ENCODE measurements at regions not wholly inside any gene's neighbourhood (a gene's known extent, or its start where the extent isn't known, plus 50 kb on each side); places are given as distances from the start of the nearest gene placed in this dataset.

DNA sequence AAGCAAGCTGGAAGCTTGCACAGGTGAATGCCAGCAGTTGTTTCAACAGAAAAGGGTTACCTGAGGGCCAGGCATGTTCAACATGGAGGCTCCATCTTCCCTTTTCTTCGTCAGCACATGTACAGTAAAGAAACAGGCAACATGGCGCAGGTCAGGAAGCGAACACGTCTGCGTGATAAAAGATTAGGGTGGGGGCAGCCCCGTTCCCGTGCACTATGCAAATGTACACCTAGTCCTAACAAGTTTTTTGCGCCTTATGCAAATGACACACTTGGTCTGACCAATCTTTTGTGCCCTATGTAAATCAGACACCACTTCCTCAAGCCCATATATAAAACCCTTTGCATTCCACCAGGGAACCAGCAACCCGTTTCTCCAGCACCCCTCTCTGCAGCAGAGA lies 452.1 kb upstream of the PTPRD start:
- Histone ChIP-seq H3K27ac (no peak overlapping the region), H3K4me1 (replicated peaks in 1 of 2) (no peaks in the 10 kb centered on the region), H3K27me3 (no peaks in the 10 kb centered on the region), H3K9me3 (replicated peaks in 1 of 3) (peaks cover 0 to 6% (median 0%) of the 10 kb centered on the region in 3 donors), H3K4me3 (no peak overlapping the region), H3K36me3 (replicated peaks in 1 of 2) (no peaks in the 10 kb centered on the region)
- TF ChIP-seq POLR2A (IDR thresholded peaks at IDR 0.05), result no peak
- TF ChIP-seq, protein P1, sequence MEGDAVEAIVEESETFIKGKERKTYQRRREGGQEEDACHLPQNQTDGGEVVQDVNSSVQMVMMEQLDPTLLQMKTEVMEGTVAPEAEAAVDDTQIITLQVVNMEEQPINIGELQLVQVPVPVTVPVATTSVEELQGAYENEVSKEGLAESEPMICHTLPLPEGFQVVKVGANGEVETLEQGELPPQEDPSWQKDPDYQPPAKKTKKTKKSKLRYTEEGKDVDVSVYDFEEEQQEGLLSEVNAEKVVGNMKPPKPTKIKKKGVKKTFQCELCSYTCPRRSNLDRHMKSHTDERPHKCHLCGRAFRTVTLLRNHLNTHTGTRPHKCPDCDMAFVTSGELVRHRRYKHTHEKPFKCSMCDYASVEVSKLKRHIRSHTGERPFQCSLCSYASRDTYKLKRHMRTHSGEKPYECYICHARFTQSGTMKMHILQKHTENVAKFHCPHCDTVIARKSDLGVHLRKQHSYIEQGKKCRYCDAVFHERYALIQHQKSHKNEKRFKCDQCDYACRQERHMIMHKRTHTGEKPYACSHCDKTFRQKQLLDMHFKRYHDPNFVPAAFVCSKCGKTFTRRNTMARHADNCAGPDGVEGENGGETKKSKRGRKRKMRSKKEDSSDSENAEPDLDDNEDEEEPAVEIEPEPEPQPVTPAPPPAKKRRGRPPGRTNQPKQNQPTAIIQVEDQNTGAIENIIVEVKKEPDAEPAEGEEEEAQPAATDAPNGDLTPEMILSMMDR (IDR thresholded peaks at IDR 0.05), result no peak
- DNase-seq, result no peak
- 82 to 90% (median 85%) methylated on average over 9 of the region's 9 CpGs for WGBS, 4 donors
- intact Hi-C loops (cut with DNase I), result no loop called here

DNA sequence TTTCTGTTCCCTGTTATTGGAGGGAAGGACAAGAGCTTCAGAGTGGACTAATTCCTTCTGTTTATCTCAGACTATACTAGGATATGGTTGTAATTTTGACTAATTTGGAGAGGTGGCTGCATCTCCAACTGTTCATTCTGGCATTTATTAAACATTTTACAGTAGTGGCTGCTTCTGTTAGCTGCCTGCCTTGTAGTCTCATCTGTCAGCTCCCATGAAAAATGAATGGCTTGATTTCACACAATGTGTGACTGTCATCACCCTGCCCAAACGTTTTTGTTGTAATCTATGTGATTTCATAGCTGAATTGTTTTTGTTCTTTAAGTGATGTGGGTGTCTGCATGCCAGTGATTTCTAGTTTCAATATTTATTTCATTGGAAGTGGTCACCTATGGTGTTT lies 459.4 kb upstream of the PTPRD start:
- Histone ChIP-seq H3K9me3 (replicated peaks in 1 of 3) (peaks cover 0 to 6% (median 0%) of the 10 kb centered on the region in 3 donors), H3K4me1 (replicated peaks in 1 of 2) (no peaks in the 10 kb centered on the region), H3K27ac (no peak overlapping the region), H3K36me3 (replicated peaks in 1 of 2) (no peaks in the 10 kb centered on the region), H3K4me3 (no peak overlapping the region), H3K27me3 (no peaks in the 10 kb centered on the region)
- no peak for DNase-seq
- WGBS, 4 donors, result 0 to 1% (median 0%) methylated on average over 1 of the region's 1 CpG
- no peak for TF ChIP-seq POLR2A (IDR thresholded peaks at IDR 0.05)
- TF ChIP-seq, protein P1 (IDR thresholded peaks at IDR 0.05), result no peak
- intact Hi-C loops (cut with DNase I), result no loop called here

DNA sequence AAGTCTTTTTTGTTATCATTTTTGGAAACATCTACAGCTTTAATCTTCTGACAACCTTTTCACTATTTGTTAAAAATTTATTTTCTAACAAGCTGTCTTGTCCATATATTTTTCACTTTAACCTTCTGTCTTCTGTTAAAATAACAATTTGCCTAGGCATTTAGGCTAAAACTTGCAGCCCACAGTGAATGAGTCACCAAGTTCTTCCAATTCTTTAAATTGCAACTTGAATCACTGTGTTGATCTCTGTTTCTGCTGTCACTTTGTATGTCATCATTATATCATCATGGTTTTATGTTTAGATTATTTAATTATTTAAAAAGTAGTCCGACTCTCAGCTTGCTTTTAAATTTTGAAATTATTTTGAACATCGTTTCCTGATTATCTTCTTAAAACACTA lies 473.8 kb upstream of the PTPRD start:
- intact Hi-C loops (cut with DNase I), result no loop called here
- Histone ChIP-seq H3K27me3 (no peaks in the 10 kb centered on the region), H3K4me3 (no peak overlapping the region), H3K4me1 (replicated peaks in 1 of 2) (no peaks in the 10 kb centered on the region), H3K36me3 (replicated peaks in 1 of 2) (no peaks in the 10 kb centered on the region), H3K27ac (no peak overlapping the region), H3K9me3 (replicated peaks in 1 of 3) (no peaks in the 10 kb centered on the region)
- 73 to 83% (median 75%) methylated on average over 2 of the region's 2 CpGs for WGBS, 4 donors
- TF ChIP-seq, protein P1 (IDR thresholded peaks at IDR 0.05), result no peak
- no peak for TF ChIP-seq POLR2A (IDR thresholded peaks at IDR 0.05)
- no peak for DNase-seq

DNA sequence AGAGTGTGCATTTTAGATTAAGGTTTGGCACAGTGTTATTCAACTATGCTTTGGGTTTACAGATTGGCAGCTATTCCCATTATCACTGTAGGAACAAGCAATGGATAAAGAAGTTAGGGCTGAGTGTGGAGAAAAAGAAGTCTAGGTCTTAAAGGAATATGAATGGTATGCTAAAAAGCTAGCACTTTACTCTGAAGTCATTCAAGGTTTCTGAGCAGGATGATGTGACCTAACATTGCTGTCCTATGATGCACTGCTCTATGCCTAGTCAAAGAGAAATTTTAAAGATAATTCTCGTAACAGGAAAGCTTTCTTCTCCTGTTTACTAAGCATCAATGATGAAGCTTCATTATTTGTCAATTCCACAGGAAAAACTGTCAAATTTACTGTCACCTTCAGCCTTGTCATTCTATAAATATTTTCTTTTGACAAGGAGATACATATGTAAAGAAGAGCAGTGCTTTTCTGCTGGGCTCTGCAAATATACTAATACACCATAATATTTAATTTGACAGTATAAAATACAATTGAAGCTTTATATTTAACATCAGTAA lies 476.1 kb upstream of the PTPRD start:
- Histone ChIP-seq H3K4me1 (replicated peaks in 1 of 2) (no peaks in the 10 kb centered on the region), H3K27ac (no peak overlapping the region), H3K27me3 (no peaks in the 10 kb centered on the region), H3K4me3 (no peak overlapping the region), H3K9me3 (replicated peaks in 1 of 3) (no peaks in the 10 kb centered on the region), H3K36me3 (replicated peaks in 1 of 2) (no peaks in the 10 kb centered on the region)
- no peak for DNase-seq
- WGBS, 4 donors, result 47 to 73% (median 54%) methylated on average over 1 of the region's 1 CpG
- no peak for TF ChIP-seq POLR2A (IDR thresholded peaks at IDR 0.05)
- TF ChIP-seq, protein P1 (IDR thresholded peaks at IDR 0.05), result no peak
- intact Hi-C loops (cut with DNase I), result no loop called here
